ENCODE measurements at regions not wholly inside any gene's neighbourhood (a gene's known extent, or its start where the extent isn't known, plus 50 kb on each side); places are given as distances from the start of the nearest gene placed in this dataset.

DNA sequence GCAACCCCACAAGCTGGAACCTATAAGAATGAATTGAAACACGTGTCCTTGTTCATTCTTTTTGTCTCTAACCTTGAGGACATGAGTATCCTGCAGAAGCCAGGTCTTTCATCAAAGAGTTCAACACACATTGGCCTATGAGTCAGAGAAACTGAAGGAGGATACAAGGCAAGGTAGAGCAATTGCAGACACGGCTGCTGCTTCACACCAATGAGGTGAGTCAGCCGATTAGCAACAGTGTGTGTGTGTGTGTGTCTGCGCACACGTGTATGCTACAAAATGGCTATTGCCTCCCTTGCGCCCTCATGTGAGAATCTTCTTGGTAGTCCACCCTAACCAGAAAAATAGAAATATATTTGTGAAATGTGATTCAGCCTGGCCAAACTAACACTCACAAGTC is 1477.7 kb upstream of the IGFBP7 start:
- no peaks in the 10 kb centered on the region for H3K27me3 ChIP-seq (ENCODE audit: control insufficient read depth, insufficient read depth, low read length)
- no peak for FAIRE-seq
- no peak for DNase-seq
- intact Hi-C loops (cut with DNase I), result no loop called here
- H3K9ac ChIP-seq (ENCODE audit: low read length in 3 of 3), result no peak overlapping the region
- no peak overlapping the region for H3K27ac ChIP-seq (ENCODE audit: low read depth in 2 of 2, low read length in 2 of 2)
- H3K4me3 ChIP-seq (ENCODE audit: low read length in 3 of 3), result no peak overlapping the region
- H3K9me3 ChIP-seq (ENCODE audit: control insufficient read depth in 2 of 3, insufficient read depth in 1 of 3, low read length in 3 of 3), result no peaks in the 10 kb centered on the region
- H3K4me1 ChIP-seq (ENCODE audit: control insufficient read depth in 2 of 3, insufficient read depth in 2 of 3, low read depth in 1 of 3, low read length in 3 of 3), result no peaks in the 10 kb centered on the region
- no peaks in the 10 kb centered on the region for H3K36me3 ChIP-seq (ENCODE audit: control insufficient read depth in 2 of 3, insufficient read depth in 3 of 3, low read length in 3 of 3)
- TF ChIP-seq, protein P1, sequence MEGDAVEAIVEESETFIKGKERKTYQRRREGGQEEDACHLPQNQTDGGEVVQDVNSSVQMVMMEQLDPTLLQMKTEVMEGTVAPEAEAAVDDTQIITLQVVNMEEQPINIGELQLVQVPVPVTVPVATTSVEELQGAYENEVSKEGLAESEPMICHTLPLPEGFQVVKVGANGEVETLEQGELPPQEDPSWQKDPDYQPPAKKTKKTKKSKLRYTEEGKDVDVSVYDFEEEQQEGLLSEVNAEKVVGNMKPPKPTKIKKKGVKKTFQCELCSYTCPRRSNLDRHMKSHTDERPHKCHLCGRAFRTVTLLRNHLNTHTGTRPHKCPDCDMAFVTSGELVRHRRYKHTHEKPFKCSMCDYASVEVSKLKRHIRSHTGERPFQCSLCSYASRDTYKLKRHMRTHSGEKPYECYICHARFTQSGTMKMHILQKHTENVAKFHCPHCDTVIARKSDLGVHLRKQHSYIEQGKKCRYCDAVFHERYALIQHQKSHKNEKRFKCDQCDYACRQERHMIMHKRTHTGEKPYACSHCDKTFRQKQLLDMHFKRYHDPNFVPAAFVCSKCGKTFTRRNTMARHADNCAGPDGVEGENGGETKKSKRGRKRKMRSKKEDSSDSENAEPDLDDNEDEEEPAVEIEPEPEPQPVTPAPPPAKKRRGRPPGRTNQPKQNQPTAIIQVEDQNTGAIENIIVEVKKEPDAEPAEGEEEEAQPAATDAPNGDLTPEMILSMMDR (IDR thresholded peaks at IDR 0.05; ENCODE audit: borderline replicate concordance, extremely low read depth, insufficient read depth), result no peak

DNA sequence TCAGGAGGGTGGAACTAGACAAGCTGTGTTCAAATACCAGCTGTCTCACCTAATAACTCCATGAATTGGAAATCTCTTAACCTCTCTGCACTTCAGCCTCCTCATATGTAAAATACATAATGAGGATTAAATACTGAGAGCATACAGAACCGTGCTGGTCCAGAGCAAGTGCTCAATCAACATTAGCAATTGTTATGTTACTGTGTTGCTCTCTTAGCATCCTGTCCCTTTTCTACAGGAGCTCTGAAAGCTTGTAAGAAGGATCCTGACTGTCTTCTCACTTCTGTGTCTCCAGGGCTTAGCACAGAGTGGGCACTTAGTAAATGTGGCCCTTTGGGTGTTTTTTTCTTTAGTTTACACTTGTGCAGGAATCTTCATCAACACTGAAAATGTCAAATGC is 1456.1 kb upstream of the IGFBP7 start:
- Histone ChIP-seq H3K27me3 (ENCODE audit: control insufficient read depth, insufficient read depth, low read length) (no peaks in the 10 kb centered on the region), H3K4me3 (ENCODE audit: low read length in 3 of 3) (no peak overlapping the region), H3K9me3 (ENCODE audit: control insufficient read depth in 2 of 3, insufficient read depth in 1 of 3, low read length in 3 of 3) (peaks cover 0 to 12% (median 0%) of the 10 kb centered on the region in 3 donors), H3K27ac (ENCODE audit: low read depth in 2 of 2, low read length in 2 of 2) (no peak overlapping the region), H3K9ac (ENCODE audit: low read length in 3 of 3) (no peak overlapping the region), H3K36me3 (ENCODE audit: control insufficient read depth in 2 of 3, insufficient read depth in 3 of 3, low read length in 3 of 3) (no peaks in the 10 kb centered on the region), H3K4me1 (ENCODE audit: control insufficient read depth in 2 of 3, insufficient read depth in 2 of 3, low read depth in 1 of 3, low read length in 3 of 3) (peaks cover 0 to 3% (median 0%) of the 10 kb centered on the region in 3 donors)
- intact Hi-C loops (cut with DNase I), result no loop called here
- FAIRE-seq (no peak), DNase-seq (no peak)
- TF ChIP-seq, protein P1 (IDR thresholded peaks at IDR 0.05; ENCODE audit: borderline replicate concordance, extremely low read depth, insufficient read depth), result no peak

DNA sequence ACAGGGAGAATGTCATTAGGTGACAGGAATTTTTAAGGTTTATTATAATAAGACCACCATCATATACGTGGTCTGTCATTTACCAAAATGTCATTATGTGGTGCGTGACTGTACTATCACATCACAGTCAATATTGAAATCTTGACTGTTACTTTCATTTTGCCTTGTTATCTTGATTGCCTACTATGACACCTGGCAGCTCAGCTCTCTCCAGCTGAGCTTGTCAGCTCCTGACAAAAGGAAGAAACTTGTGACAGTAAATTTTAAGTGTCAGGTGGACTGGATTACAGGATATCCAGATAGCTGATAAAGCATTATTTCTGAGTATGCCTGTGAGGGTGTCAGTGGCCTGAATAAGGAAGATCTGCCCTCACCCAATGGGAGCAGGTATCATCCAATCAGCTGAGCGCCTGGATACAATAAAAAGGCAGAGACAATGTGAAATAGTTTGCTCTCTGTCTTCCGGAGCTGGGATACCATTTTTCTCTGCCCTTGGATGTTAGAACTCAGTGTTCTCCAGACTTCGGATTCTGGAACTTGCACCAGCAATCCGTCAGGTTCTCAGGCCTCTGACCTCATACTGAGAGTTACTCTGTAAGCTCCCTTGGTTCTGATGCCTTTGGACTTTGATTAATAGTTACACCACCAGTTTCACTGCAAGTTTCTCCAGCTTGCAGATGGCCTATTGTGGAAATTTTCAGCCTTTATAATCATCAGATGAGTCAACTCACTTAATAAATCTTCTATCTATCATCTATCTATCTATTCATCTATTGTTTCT is 1454.7 kb upstream of the IGFBP7 start:
- Histone ChIP-seq H3K9me3 (ENCODE audit: control insufficient read depth in 2 of 3, insufficient read depth in 1 of 3, low read length in 3 of 3) (peaks cover 0 to 5% (median 0%) of the 10 kb centered on the region in 3 donors), H3K4me1 (ENCODE audit: control insufficient read depth in 2 of 3, insufficient read depth in 2 of 3, low read depth in 1 of 3, low read length in 3 of 3) (peaks cover 0 to 3% (median 0%) of the 10 kb centered on the region in 3 donors), H3K27ac (ENCODE audit: low read depth in 2 of 2, low read length in 2 of 2) (peak overlapping the region in 1 of 2 donors; percentile 61), H3K4me3 (ENCODE audit: low read length in 3 of 3) (no peak overlapping the region), H3K36me3 (ENCODE audit: control insufficient read depth in 2 of 3, insufficient read depth in 3 of 3, low read length in 3 of 3) (no peaks in the 10 kb centered on the region), H3K27me3 (ENCODE audit: control insufficient read depth, insufficient read depth, low read length) (no peaks in the 10 kb centered on the region), H3K9ac (ENCODE audit: low read length in 3 of 3) (no peak overlapping the region)
- DNase-seq (peak in 1 of 5 donors; percentile 16), FAIRE-seq (peak; percentile 52)
- TF ChIP-seq, protein P1 (IDR thresholded peaks at IDR 0.05; ENCODE audit: borderline replicate concordance, extremely low read depth, insufficient read depth), result no peak
- intact Hi-C loops (cut with DNase I), result no loop called here

Data from kidney (tissue), 13 donors.